IPS-NIHi7 (cell line): ENCODE measurements at regions not wholly inside any gene's neighbourhood (a gene's known extent, or its start where the extent isn't known, plus 50 kb on each side); places are given as distances from the start of the nearest gene placed in this dataset.

ENCODE experiments used
- DNase-seq: peaks from one replicate; pipeline ENCODE4 v3.0.0; 2012; ENCODE audit warnings: mixed read lengths; ENCODE audit errors: extremely low spot score

GRCh38 chr14:104356020-104356737 lies 217.8 kb downstream of the KIF26A start:
- no peak for DNase-seq

- DNase-seq = no peak
Measured at GRCh38 chr14:104356738-104357688, 218.6 kb downstream of the KIF26A start.

- no peak for DNase-seq
Measured at GRCh38 chr14:104357689-104358527, 219.5 kb downstream of the KIF26A start.

GRCh38 chr14:104358528-104359300 lies 220.3 kb downstream of the KIF26A start:
- no peak for DNase-seq

- no peak for DNase-seq
Measured at GRCh38 chr14:104359301-104359968, 220.1 kb upstream of the C14orf180 start.

GRCh38 chr14:104359969-104360442 lies 219.6 kb upstream of the C14orf180 start:
- DNase-seq = no peak

- DNase-seq = no peak
Measured at GRCh38 chr14:104360501-104360900, 219.1 kb upstream of the C14orf180 start.

GRCh38 chr14:104361101-104361591 lies 218.4 kb upstream of the C14orf180 start:
- DNase-seq = no peak

GRCh38 chr14:104361921-104362681 lies 217.5 kb upstream of the C14orf180 start:
- no peak for DNase-seq

GRCh38 chr14:104362761-104363605 lies 216.6 kb upstream of the C14orf180 start:
- no peak for DNase-seq

GRCh38 chr14:104363891-104364760 lies 215.4 kb upstream of the C14orf180 start:
- DNase-seq = no peak

GRCh38 chr14:104364830-104365229 lies 214.7 kb upstream of the C14orf180 start:
- DNase-seq = no peak

- DNase-seq = no peak
Measured at GRCh38 chr14:104366931-104367865, 212.4 kb upstream of the C14orf180 start.

- no peak for DNase-seq
Measured at GRCh38 chr14:104367866-104368750, 211.5 kb upstream of the C14orf180 start.

- DNase-seq = no peak
Measured at GRCh38 chr14:104368751-104369100, 210.8 kb upstream of the C14orf180 start.
